Ecto neural progenitor cell (in vitro differentiated cells): ENCODE measurements at regions not wholly inside any gene's neighbourhood (a gene's known extent, or its start where the extent isn't known, plus 50 kb on each side); places are given as distances from the start of the nearest gene placed in this dataset.
A peak's percentile ranks its signal among the peaks of the same experiment; 100 is the strongest.

Experiments used
- DNase-seq: peaks from one replicate; pipeline ENCODE4 v3.0.0-alpha.2; 2018; ENCODE audit warnings: low spot score

- DNase-seq = no peak
Measured at GRCh38 chr1:29667951-29668350, 431.6 kb downstream of the PTPRU start.

GRCh38 chr1:29664711-29665110 lies 428.4 kb downstream of the PTPRU start:
- DNase-seq = no peak

- no peak for DNase-seq
Measured at GRCh38 chr1:29658688-29659087, 422.4 kb downstream of the PTPRU start.

- peak; percentile 29 for DNase-seq
Measured at GRCh38 chr1:29657816-29658215, 421.5 kb downstream of the PTPRU start.

- peak; percentile 50 for DNase-seq
Measured at GRCh38 chr1:29655945-29656850, 419.9 kb downstream of the PTPRU start.

GRCh38 chr1:29655145-29655544 lies 418.8 kb downstream of the PTPRU start:
- DNase-seq = peak; percentile 23

- DNase-seq = peak; percentile 18
Measured at GRCh38 chr1:29653886-29654450, 417.6 kb downstream of the PTPRU start.

- DNase-seq = peak; percentile 41
Measured at GRCh38 chr1:29653034-29653810, 416.9 kb downstream of the PTPRU start.

- peak; percentile 27 for DNase-seq
Measured at GRCh38 chr1:29651684-29652665, 415.7 kb downstream of the PTPRU start.

GRCh38 chr1:29651246-29651645 lies 414.9 kb downstream of the PTPRU start:
- peak; percentile 26 for DNase-seq

GRCh38 chr1:29650476-29650875 lies 414.2 kb downstream of the PTPRU start:
- DNase-seq = no peak

- peak; percentile 21 for DNase-seq
Measured at GRCh38 chr1:29650041-29650400, 413.7 kb downstream of the PTPRU start.

- peak; percentile 36 for DNase-seq
Measured at GRCh38 chr1:29649189-29650040, 413.1 kb downstream of the PTPRU start.

GRCh38 chr1:29648798-29649188 lies 412.5 kb downstream of the PTPRU start:
- DNase-seq = peak; percentile 18

- DNase-seq = peak; percentile 20
Measured at GRCh38 chr1:29648026-29648425, 411.7 kb downstream of the PTPRU start.

GRCh38 chr1:29647581-29647980 lies 411.3 kb downstream of the PTPRU start:
- no peak for DNase-seq

- peak; percentile 34 for DNase-seq
Measured at GRCh38 chr1:29646161-29646775, 409.9 kb downstream of the PTPRU start.

- DNase-seq = peak; percentile 34
Measured at GRCh38 chr1:29645586-29645985, 409.3 kb downstream of the PTPRU start.

- peak; percentile 14 for DNase-seq
Measured at GRCh38 chr1:29644812-29645211, 408.5 kb downstream of the PTPRU start.

- no peak for DNase-seq
Measured at GRCh38 chr1:29643838-29644440, 407.6 kb downstream of the PTPRU start.
